ENCODE measurements at regions not wholly inside any gene's neighbourhood (a gene's known extent, or its start where the extent isn't known, plus 50 kb on each side); places are given as distances from the start of the nearest gene placed in this dataset.

DNA sequence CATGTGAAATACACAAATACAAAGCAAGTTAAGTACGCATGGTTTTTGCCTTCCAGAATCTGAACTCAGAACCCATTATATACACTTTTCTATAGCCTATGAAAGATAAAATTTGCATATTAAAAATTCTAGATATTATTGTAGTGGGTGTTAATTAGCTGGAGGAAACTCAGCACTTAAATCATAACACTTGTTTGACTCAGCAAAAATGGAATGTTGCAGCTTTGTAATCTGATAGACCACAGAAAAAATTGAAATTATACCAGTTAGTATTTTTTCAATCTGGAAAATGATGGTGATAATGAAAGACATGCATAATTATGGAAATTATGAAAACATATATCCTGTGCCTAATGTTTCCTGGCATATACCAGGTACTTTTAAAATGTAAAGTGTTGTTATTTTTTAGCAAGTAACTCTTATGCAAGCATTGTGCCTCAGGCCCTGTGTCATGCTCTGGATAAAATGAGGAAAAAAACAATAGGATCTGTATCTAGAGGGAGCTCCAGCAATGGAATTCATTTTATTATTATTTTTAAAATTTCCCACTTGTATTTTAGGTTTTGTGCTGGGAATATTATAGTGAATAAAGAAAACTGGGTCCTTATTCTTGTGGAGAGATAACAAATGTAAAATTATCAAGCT is 490.4 kb upstream of the SEMA3A start:
- H3K4me1 ChIP-seq (ENCODE audit: low read length): peaks cover 8% of the 10 kb centered on the region
- H3K79me2 ChIP-seq (ENCODE audit: low read length): no peaks in the 10 kb centered on the region
- no peak for TF ChIP-seq EZH2phosphoT487 (IDR thresholded peaks at IDR 0.05; ENCODE audit: low read depth)
- TF ChIP-seq, protein P1, sequence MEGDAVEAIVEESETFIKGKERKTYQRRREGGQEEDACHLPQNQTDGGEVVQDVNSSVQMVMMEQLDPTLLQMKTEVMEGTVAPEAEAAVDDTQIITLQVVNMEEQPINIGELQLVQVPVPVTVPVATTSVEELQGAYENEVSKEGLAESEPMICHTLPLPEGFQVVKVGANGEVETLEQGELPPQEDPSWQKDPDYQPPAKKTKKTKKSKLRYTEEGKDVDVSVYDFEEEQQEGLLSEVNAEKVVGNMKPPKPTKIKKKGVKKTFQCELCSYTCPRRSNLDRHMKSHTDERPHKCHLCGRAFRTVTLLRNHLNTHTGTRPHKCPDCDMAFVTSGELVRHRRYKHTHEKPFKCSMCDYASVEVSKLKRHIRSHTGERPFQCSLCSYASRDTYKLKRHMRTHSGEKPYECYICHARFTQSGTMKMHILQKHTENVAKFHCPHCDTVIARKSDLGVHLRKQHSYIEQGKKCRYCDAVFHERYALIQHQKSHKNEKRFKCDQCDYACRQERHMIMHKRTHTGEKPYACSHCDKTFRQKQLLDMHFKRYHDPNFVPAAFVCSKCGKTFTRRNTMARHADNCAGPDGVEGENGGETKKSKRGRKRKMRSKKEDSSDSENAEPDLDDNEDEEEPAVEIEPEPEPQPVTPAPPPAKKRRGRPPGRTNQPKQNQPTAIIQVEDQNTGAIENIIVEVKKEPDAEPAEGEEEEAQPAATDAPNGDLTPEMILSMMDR (IDR thresholded peaks at IDR 0.05; ENCODE audit: low read depth, low read length): no peak
- H3K4me3 ChIP-seq (ENCODE audit: low read length): no peak overlapping the region
- no peak overlapping the region for H3K4me2 ChIP-seq (ENCODE audit: low read length)
- no peaks in the 10 kb centered on the region for H4K20me1 ChIP-seq (ENCODE audit: insufficient read depth, low read length)
- H2AFZ ChIP-seq (ENCODE audit: low read depth, low read length): no peak overlapping the region
- H3K27me3 ChIP-seq (ENCODE audit: low read depth, low read length): no peaks in the 10 kb centered on the region
- H3K27ac ChIP-seq (ENCODE audit: low read length): no peak overlapping the region
- no peaks in the 10 kb centered on the region for H3K9me3 ChIP-seq (ENCODE audit: insufficient read depth, low read length)
- H3K36me3 ChIP-seq (replicated peaks; ENCODE audit: low read depth, low read length): no peaks in the 10 kb centered on the region
- no peak overlapping the region for H3K9ac ChIP-seq (ENCODE audit: low read length)

DNA sequence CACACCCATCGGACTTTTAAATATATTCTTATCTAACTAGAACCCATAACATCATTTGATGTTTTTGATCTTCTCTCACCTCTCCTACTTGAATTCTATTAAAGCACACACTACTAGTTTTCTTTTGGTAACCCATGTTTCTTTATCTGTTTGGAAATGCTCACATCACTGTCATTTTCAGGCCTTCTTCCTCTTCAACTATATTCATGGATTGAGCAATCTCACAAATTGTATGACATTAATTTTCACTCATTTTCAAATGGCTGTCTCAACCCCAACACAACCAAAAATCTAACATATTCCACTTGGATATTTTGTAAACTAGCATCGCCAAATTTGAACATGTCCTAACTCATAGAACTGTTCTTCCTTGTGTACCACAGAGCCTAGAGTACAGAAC is 488.0 kb upstream of the SEMA3A start:
- no peaks in the 10 kb centered on the region for H3K27me3 ChIP-seq (ENCODE audit: low read depth, low read length)
- H2AFZ ChIP-seq (ENCODE audit: low read depth, low read length): no peak overlapping the region
- no peaks in the 10 kb centered on the region for H3K9me3 ChIP-seq (ENCODE audit: insufficient read depth, low read length)
- H3K4me1 ChIP-seq (ENCODE audit: low read length): peaks cover 8% of the 10 kb centered on the region
- H4K20me1 ChIP-seq (ENCODE audit: insufficient read depth, low read length): no peaks in the 10 kb centered on the region
- no peaks in the 10 kb centered on the region for H3K36me3 ChIP-seq (replicated peaks; ENCODE audit: low read depth, low read length)
- H3K4me2 ChIP-seq (ENCODE audit: low read length): no peak overlapping the region
- H3K4me3 ChIP-seq (ENCODE audit: low read length): no peak overlapping the region
- no peaks in the 10 kb centered on the region for H3K79me2 ChIP-seq (ENCODE audit: low read length)
- H3K27ac ChIP-seq (ENCODE audit: low read length): no peak overlapping the region
- TF ChIP-seq, protein P1 (IDR thresholded peaks at IDR 0.05; ENCODE audit: low read depth, low read length): no peak
- TF ChIP-seq EZH2phosphoT487 (IDR thresholded peaks at IDR 0.05; ENCODE audit: low read depth): no peak
- H3K9ac ChIP-seq (ENCODE audit: low read length): no peak overlapping the region

DNA sequence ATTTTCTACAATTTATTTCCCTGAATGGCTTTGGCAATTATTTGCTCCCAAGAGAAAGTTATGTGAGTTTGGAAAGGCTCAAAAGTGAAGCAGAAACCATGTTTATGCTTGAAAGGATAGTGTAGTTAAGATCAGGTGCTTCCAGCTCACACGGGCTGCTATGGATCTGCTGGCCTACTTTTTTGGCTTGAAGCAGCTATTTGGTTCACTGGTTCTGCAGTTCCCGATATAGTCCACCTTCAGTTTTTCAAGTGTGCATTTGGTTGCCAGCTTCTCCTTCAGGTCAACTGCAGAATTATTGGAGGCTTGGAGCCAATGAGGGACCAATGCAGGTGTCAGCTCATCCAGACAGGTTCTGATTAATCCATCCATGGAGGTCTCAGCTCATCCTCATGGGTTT is 484.3 kb upstream of the SEMA3A start:
- H3K9me3 ChIP-seq (ENCODE audit: insufficient read depth, low read length): no peaks in the 10 kb centered on the region
- 0 out of 2 replicates have a peak, but pooled peaks cover 3% of the 10 kb centered on the region for H3K4me1 ChIP-seq (ENCODE audit: low read length)
- no peaks in the 10 kb centered on the region for H3K36me3 ChIP-seq (replicated peaks; ENCODE audit: low read depth, low read length)
- no peaks in the 10 kb centered on the region for H4K20me1 ChIP-seq (ENCODE audit: insufficient read depth, low read length)
- TF ChIP-seq, protein P1 (IDR thresholded peaks at IDR 0.05; ENCODE audit: low read depth, low read length): no peak
- TF ChIP-seq EZH2phosphoT487 (IDR thresholded peaks at IDR 0.05; ENCODE audit: low read depth): no peak
- no peak overlapping the region for H2AFZ ChIP-seq (ENCODE audit: low read depth, low read length)
- H3K4me3 ChIP-seq (ENCODE audit: low read length): no peak overlapping the region
- no peak overlapping the region for H3K4me2 ChIP-seq (ENCODE audit: low read length)
- H3K9ac ChIP-seq (ENCODE audit: low read length): no peak overlapping the region
- H3K27me3 ChIP-seq (ENCODE audit: low read depth, low read length): no peaks in the 10 kb centered on the region
- no peaks in the 10 kb centered on the region for H3K79me2 ChIP-seq (ENCODE audit: low read length)
- no peak overlapping the region for H3K27ac ChIP-seq (ENCODE audit: low read length)

DNA sequence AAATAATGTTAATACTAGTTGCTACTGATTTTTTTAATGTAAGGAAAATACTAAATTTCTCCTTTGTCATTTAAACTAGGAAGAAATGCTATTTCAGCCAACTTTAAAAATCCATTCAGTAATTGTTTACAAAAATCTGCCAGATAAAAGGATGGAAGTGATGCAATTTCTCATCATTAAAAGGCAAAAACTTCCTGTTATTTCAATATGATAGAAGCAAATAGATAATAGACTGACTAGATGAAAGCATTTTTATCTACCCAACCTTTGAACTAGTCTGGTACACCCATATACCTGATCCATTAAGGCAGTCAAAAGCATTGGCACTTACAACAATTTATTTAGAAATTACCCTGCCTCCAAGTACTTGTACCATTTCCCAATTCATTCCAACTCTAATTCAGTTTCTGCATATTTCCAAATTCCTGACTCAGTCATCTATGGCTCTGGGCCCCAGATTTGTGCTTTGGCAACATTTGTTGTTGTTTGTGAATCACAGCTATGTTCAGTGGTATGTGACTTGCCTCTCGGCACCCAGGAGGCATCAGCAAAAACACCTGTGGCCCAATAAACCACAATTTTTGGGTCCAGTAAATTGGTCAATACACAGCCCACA is 482.6 kb upstream of the SEMA3A start:
- Histone ChIP-seq H3K79me2 (ENCODE audit: low read length) (no peaks in the 10 kb centered on the region), H3K9me3 (ENCODE audit: insufficient read depth, low read length) (no peaks in the 10 kb centered on the region), H3K4me2 (ENCODE audit: low read length) (no peak overlapping the region), H3K4me1 (ENCODE audit: low read length) (0 out of 2 replicates have a peak, but pooled peaks cover 3% of the 10 kb centered on the region), H3K36me3 (replicated peaks; ENCODE audit: low read depth, low read length) (no peaks in the 10 kb centered on the region), H3K9ac (ENCODE audit: low read length) (no peak overlapping the region), H2AFZ (ENCODE audit: low read depth, low read length) (no peak overlapping the region), H3K4me3 (ENCODE audit: low read length) (no peak overlapping the region), H4K20me1 (ENCODE audit: insufficient read depth, low read length) (no peaks in the 10 kb centered on the region), H3K27ac (ENCODE audit: low read length) (no peak overlapping the region), H3K27me3 (ENCODE audit: low read depth, low read length) (no peaks in the 10 kb centered on the region)
- TF ChIP-seq, protein P1 (IDR thresholded peaks at IDR 0.05; ENCODE audit: low read depth, low read length): no peak
- no peak for TF ChIP-seq EZH2phosphoT487 (IDR thresholded peaks at IDR 0.05; ENCODE audit: low read depth)

Measured in OCI-LY3 (cell line).